NCI-H1105 (cell line): ENCODE measurements at regions not wholly inside any gene's neighbourhood (a gene's known extent, or its start where the extent isn't known, plus 50 kb on each side); places are given as distances from the start of the nearest gene placed in this dataset.
"Not testable (repeated sequence)": the region's sequence is repeated elsewhere in the genome, so short reads cannot be mapped to it uniquely, and the experiment has no call there.

Source experiments
- DNase-seq: peaks from one replicate; lab custom pipeline; 2025; lab: John Stamatoyannopoulos, UW

- no peak for DNase-seq
Measured at GRCh38 chr5:77909237-77909636, 133.1 kb upstream of the TBCA start.

GRCh38 chr5:77908787-77909186, 132.6 kb upstream of the TBCA start:
- DNase-seq: no peak

GRCh38 chr5:77907786-77908185, 131.6 kb upstream of the TBCA start:
- no peak for DNase-seq

- no peak for DNase-seq
Measured at GRCh38 chr5:77906806-77907205, 130.7 kb upstream of the TBCA start.

GRCh38 chr5:77904362-77904761, 128.2 kb upstream of the TBCA start:
- DNase-seq: no peak

- no peak for DNase-seq
Measured at GRCh38 chr5:77900691-77901090, 124.6 kb upstream of the TBCA start.

- no peak for DNase-seq
Measured at GRCh38 chr5:77898385-77898784, 122.2 kb upstream of the TBCA start.

- DNase-seq: no peak
Measured at GRCh38 chr5:77896338-77896737, 120.2 kb upstream of the TBCA start.

GRCh38 chr5:77894103-77894502, 118.0 kb upstream of the TBCA start:
- DNase-seq: not testable (repeated sequence)

GRCh38 chr5:77893225-77893860, 117.2 kb upstream of the TBCA start:
- no peak for DNase-seq

GRCh38 chr5:77892061-77893010, 116.2 kb upstream of the TBCA start:
- no peak for DNase-seq

- no peak for DNase-seq
Measured at GRCh38 chr5:77885519-77885918, 109.4 kb upstream of the TBCA start.

- no peak for DNase-seq
Measured at GRCh38 chr5:77882670-77883257, 106.6 kb upstream of the TBCA start.

GRCh38 chr5:77881528-77881927, 105.4 kb upstream of the TBCA start:
- no peak for DNase-seq

GRCh38 chr5:77877516-77878355, 101.6 kb upstream of the TBCA start:
- no peak for DNase-seq

GRCh38 chr5:77876862-77877502, 100.8 kb upstream of the TBCA start:
- DNase-seq: no peak

- no peak for DNase-seq
Measured at GRCh38 chr5:77876316-77876715, 100.2 kb upstream of the TBCA start.

GRCh38 chr5:77874691-77875090, 98.6 kb upstream of the TBCA start:
- DNase-seq: no peak

GRCh38 chr5:77873239-77873638, 97.1 kb upstream of the TBCA start:
- no peak for DNase-seq

GRCh38 chr5:77871946-77872345, 95.8 kb upstream of the TBCA start:
- DNase-seq: no peak

GRCh38 chr5:77871016-77871415, 94.9 kb upstream of the TBCA start:
- no peak for DNase-seq
